HG03439 (cell line): ENCODE measurements at regions not wholly inside any gene's neighbourhood (a gene's known extent, or its start where the extent isn't known, plus 50 kb on each side); places are given as distances from the start of the nearest gene placed in this dataset.
A peak's percentile ranks its signal among the peaks of the same experiment; 100 is the strongest.
"Not testable (repeated sequence)": the region's sequence is repeated elsewhere in the genome, so short reads cannot be mapped to it uniquely, and the experiment has no call there.

Source experiments
- ATAC-seq: cut with Tn5 transposase; IDR thresholded peaks from one replicate; pipeline ENCODE4 v1.9.1; 2021; ENCODE audit warnings: mild to moderate bottlenecking, moderate library complexity; ENCODE audit not compliant: unreplicated experiment

- ATAC-seq, result no peak
Observed at GRCh38 chr11:19418221-19418620, 177.5 kb upstream of the E2F8 start.

DNA sequence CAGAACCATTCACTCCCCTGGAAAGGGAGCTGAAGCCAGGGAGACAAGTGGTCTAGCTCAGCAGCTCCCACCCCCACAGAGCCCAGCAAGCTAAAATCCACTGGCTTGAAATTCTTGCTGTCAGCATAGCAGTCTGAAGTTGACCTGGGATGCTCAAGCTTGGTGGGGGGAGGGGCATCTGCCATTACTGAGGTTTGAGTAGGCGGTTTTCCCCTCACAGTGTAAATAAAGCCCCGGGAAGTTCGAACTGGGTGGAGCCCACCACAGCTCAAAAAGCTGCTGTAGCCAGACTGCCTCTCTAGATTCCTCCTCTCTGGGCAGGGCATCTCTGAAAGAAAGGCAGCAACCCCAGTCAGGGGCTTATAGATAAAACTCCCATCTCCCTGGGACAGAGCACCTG lies 171.3 kb upstream of the E2F8 start:
- ATAC-seq, result not testable (repeated sequence)

DNA sequence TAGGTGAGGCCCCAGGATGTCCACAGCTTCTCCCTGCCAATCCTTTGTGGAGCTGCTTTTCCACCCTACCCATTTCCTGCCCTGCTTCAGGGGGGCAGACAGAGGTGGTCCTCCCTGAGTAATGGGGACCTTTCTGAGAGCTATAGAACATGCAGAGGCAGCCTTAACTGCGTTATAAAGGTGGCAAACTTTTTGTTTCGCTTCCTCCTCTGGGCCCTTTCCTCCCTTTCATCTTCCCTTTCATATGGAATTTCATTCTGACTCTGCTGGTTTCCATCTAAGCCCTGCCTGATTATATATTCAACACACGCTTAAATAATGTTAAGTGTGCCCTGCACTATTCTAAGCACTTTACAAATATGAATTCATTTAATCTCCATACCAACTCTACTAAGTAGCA lies 169.3 kb upstream of the E2F8 start:
- ATAC-seq, result no peak

DNA sequence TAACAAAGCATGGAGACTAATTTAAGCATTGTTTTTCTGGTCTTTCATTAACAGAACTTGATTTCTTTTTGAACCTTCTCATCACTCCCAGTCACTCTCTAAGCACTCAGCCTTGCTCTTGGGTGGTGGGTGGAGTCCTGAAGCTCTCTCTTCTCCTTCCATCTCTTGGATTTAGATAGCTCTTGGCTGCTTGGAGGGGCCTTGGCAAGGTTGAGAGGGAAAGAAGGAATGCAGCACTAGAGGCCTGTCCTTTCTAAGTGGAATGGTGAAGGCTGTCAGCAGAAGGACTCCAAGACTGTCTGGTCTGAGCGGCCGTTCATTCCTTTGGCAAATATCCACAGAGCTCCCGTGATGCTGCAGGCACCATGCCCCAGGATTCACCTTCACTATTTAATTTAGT lies 168.6 kb upstream of the E2F8 start:
- ATAC-seq, result no peak

DNA sequence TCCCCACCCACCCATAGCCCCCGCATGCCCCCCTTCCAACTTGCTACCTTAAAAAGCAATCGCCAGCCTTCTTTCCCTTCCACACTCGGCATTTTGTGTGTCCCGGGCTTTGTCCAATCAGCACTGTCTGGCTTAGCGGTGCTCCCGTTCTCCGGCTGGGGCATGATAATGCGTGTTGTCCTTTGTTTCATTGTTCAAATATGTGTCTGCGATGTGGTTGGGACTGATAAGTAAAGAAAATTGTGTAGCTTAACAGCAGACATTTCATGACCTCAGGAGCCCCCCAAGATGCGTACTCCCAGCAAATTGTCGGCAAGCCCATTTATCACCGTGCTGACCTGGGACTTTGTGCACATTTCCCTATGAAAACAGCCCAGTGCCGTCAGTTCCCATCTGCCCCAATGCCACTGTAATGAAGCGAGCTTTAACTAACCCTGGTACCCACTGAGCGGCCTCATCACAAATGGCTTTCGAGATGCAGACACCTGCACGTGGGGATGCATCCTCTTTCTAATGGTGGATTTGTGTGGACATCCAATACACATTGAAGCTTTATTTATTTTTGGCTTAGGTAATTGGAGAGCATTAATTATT lies 167.0 kb upstream of the E2F8 start:
- no peak for ATAC-seq

DNA sequence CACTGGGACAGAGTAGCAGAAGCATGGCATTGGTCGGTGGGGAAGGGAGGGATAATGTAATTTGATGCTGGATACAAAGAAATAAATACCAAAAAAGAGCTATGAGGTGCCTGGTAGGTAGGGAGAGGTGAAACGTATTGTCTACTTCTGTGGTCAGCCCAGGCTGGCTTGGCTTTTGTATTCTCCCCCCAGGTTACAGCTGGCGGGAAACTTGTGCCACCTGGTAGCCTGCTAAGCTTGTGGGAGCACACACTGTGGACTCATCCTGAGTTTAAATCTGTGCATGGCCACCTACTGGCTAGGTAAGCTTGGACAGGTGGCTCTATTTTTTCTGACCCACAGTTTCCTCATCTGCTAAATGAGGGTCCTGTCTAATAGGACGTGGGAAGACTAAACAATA lies 165.2 kb upstream of the E2F8 start:
- ATAC-seq, result no peak

DNA sequence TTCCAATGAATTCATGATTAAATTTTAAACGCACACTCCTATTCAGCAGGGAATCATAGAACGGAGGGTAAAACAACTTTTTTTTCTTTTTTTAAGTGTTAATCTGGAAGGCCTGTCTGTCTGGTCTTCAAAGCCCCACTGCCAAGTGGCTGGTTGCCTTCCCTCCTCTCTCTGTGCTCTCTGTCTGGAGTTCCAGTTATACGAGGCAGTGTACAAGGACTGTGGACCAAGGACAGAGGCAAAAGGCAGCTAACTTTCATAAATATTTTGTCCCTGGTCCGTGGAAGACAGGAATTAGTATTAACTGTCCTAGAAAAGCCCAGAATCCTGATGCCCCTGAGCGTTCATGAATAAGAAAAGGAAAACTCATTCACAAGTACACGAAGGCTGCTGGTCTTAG lies 164.0 kb upstream of the E2F8 start:
- ATAC-seq, result no peak

DNA sequence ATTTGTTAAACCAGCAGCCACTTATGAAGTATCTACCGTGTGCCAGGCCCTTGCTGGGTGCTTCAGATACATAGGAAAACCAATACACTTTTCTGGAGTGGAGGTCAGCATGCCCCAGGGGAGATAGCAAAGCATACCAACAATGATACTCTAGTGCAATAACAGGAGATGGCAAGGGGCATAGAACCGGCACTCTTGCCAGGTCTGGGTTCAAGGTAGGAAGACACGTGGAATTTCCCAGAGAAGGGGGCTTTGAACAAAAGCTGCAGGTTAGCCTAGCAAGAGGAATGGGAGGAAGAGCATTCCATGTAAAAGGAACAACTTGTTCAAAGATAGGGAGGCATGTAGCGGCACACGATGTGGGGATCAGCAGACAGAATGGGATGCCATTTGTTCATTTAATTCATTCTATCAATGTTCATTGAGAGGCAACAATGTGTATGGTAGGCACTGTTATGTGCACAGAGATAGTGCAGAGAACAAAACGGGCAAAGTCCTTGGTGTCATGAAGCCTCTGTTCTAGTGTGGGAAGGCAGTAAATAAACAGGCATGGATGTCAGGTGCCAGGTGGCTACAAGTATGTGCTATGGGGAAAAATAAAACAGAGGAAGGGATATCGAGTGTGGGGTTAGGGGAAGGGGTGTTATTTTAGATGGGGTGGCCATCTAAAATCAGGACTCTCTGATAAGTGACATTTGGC lies 162.6 kb upstream of the E2F8 start:
- ATAC-seq, result no peak

- ATAC-seq, result no peak
Observed at GRCh38 chr11:19400296-19400695, 159.6 kb upstream of the E2F8 start.

GRCh38 chr11:19398772-19399527 lies 158.2 kb upstream of the E2F8 start:
- no peak for ATAC-seq

DNA sequence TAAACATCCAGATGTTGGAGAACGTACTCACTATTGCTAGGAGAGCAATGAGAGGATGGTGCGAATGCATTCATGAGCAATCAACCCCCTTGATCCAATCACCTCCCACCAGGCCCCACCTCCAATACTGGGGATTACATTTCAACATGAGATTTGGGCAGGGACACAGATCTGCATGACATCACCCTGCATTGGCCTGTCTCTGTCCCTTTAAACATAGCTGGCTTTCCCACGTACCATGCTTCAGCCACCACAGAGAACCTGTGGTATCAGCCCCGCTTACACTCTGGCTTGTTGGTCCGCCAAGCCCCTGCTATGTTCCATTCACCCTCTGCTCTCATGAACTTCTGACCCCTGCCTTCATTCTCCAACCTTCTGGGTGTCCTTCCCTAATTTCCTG lies 157.5 kb upstream of the E2F8 start:
- no peak for ATAC-seq

DNA sequence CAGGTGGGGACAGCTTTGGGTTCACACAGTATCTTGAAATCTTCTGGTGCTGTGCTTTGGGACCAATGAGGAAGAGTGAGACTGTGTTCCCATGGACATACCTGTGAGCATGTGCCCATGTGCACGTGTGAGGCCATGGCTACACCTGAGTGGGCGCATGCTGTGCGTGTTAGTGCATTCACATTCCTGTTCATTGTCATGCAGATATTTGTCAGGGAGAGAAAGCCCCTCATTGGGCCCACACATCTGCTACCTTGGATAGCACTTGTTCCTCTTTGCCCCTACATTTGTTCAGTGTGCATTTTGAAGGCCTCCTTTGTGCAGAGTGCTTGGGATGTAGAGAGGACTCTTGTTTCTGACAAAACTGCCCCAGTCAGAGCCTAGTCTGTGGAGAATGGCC lies 154.3 kb upstream of the E2F8 start:
- ATAC-seq, result no peak

GRCh38 chr11:19394525-19395016 lies 153.8 kb upstream of the E2F8 start:
- ATAC-seq, result peak; percentile 61

GRCh38 chr11:19393941-19394340 lies 153.2 kb upstream of the E2F8 start:
- ATAC-seq, result no peak

DNA sequence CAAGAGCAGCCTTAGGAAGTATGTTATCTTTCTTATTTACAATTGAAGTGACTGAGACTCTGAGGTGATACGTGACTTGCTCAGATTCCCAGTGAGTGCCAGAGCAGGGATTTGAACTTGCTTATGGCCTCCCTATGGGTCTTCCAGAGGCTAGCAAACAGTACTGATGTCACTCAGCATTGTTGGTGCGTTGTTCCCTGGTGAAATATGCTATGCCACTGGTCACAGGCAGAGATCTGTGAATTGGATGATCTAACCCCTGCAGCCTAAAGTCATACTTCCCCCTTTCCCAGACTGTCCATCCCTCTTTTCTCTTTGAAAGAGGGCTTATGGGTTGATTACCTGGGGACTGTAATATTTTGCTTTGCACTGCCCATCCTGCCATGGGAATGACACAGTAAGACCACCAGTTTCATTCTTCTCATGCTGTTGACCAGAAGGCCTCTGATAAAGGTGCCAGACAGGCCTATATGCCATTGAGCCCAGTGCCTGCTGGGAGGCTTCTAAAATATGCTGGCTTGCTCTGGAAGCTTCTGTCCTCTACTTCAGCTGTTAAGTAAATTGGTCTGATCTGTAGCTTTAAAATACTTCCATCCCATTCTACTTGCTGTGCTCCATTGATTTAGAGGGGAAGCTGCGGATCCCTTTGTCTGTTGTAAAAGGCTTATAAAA lies 152.2 kb upstream of the E2F8 start:
- ATAC-seq, result no peak

GRCh38 chr11:19392321-19392720 lies 151.6 kb upstream of the E2F8 start:
- ATAC-seq, result no peak

- ATAC-seq, result no peak
Observed at GRCh38 chr11:19391652-19392051, 150.9 kb upstream of the E2F8 start.

DNA sequence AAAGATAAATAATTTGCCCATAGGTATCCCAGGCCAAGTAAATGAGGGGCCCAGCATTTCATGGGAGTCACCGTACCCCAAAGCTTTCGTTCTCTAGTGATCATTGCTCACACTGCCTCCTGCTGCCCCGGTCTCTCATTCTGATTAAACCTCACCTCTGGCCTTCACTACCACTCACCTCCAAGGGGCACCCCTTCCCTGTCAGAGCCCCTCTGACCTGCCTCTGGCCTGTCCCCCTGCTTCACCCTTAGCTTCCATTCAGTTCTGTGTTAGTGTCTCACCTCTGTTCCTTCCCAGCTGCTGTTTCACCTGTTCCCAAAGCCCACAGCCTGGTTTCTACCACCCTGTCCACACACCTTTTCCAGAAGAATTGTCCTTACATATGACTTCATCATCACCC lies 150.3 kb upstream of the E2F8 start:
- no peak for ATAC-seq

- no peak for ATAC-seq
Observed at GRCh38 chr11:19389787-19390303, 149.1 kb upstream of the E2F8 start.

- no peak for ATAC-seq
Observed at GRCh38 chr11:19382131-19382611, 141.4 kb upstream of the E2F8 start.

DNA sequence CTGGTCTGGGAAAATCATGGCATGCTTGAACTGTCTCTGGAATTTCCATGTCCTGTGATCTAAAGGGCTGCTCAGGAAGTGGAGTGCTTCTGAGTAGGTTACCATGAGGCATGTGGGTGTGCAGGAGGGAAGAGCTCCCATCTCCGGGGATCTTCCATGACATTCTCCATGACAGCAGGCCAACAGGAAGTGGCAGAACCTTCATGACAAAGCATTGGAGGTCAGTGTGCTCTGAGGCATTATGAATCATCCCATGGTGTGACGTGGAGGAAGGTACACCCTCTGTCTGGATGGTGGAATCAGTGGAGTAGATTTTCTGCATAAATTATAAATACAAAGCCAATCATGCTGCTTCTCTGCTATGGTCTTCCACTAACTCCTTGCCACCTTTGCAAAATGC lies 139.6 kb upstream of the E2F8 start:
- ATAC-seq, result no peak
